ENCODE measurements at regions not wholly inside any gene's neighbourhood (a gene's known extent, or its start where the extent isn't known, plus 50 kb on each side); places are given as distances from the start of the nearest gene placed in this dataset.

DNA sequence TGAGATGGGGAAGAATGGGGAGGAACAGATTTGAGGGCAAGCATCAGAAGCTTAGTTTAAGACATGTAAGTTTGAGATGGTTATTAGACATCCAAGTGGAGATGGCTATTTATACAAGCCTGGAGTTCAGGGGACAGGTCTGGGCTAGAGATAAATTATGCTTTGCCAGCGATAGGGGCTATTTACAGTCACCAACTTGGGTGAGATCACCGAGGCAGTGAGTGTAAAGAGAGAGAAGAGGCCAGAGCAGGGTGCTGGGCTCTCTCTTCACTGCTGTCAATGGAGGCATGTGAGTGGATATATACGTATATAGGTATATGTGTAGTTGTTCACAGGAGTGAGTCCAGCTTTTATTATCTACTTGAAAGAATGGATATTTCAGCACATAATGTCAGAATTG is 81.0 kb downstream of the QPCT start:
- no peak for DNase-seq

DNA sequence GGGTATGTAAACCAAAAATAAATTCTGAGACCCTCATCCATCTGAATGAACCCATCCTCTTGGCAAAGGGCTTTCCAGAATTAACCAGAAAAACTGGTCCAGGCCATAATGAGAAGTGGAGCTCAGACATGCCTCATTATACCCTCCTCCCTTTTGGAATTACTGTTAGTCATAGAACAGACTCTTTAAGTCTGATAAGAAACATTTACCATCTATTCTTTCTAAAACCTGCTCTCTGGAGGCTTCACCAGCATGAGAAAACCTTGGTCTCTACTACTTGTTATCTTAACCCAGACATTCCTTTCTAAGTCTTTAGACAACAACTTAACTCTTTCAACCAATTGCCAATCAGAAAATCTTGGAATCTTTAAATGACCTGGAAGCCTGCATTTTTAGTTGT is 82.8 kb downstream of the QPCT start:
- no peak for DNase-seq

DNA sequence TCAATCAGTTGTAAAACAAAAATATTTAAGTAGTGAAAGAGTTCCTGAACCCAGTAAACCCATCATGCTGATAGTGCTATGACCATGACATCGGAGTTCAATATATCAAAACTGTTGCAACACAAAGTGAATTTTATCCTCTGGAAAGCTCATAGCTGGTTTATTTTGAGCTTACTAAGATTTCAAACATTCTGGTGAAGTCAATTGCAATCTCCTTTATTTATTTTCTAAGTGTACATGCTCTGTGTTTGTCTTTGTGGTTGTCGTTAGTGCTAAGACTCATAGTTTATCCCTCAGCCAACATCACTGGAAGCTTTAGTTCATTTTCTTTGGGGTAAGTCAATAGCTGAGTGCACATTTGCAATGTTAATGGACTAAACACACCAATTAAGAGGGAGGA is 91.9 kb downstream of the QPCT start:
- no peak for DNase-seq

DNA sequence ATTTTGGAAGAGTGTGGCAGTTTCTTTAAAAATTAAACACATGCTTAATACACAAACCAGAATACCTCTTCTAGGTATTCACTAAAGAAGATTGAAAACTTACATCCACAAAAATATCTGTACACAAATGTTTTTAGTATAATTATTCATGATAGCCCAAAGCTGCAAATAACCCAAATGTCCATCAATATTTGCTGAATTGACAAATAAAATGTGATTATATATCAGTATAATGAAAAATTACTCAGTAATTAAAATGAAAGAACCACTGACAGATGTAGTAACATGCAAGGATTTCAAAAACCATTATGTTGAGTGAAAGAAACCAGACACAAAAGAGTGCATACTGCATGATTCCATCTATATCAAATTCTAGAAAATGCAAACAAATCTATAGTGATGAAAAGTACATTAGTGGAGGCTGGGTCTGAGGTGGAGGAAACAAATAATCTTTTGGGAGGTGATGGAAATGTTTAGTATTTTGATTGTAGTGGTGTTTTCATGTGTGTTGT is 94.8 kb downstream of the QPCT start:
- no peak for DNase-seq

DNA sequence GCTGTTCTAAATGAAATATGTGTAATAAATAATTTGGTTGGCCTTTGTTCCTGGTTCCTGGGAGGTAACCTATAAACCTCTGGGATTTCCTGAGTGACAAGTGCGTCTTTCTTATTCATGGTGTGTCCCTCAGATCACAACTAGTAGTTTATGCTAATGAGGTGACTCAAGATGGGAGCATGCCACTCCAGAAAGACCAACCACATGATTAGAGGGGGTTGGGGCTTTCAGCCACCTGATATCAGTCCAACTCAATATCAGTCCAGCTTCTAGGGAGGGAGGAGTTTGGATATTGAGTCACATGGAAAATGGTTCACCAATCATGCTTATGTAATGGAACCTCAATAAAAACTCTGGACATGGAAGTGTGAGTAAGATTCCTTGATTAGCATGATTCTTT is 96.6 kb downstream of the QPCT start:
- DNase-seq: no peak

DNA sequence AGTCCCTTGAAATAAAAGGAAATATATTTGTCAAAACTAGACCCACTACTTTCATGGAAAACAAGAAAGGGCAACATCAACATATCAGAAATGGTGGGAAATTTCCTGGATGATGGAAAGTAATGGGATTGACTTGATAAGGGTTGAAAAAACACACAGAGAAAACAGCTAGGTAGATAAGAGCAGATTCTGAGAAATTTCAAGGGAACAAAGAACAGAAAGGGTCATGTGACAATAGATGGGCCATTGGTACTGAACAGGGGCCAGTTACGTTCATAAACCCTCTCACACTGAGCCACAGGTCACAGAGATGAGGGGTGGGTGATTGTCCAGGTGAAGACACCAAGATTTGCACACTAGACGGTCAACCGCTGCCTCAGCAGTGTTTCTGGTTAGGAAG is 98.7 kb downstream of the QPCT start:
- no peak for DNase-seq

DNA sequence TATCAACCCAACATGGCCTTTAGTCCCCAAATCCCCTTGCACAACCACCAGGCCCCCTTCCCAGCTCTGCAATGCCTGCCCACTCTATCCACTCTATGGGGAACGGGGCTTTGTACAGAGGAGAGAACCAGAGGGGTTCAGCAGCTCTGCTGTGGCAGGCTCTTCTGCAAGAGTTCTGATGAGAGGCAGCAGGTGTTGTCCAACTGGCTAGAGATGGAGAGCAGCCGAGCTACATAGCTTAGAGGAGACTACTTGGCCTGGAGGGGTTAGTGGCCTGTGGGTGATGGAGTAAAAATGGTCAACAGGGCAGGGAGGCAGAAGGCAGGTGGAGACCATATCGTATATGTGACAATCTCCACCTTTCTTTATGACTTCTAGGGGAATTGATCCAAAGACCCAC is 103.0 kb downstream of the QPCT start:
- no peak for DNase-seq

DNA sequence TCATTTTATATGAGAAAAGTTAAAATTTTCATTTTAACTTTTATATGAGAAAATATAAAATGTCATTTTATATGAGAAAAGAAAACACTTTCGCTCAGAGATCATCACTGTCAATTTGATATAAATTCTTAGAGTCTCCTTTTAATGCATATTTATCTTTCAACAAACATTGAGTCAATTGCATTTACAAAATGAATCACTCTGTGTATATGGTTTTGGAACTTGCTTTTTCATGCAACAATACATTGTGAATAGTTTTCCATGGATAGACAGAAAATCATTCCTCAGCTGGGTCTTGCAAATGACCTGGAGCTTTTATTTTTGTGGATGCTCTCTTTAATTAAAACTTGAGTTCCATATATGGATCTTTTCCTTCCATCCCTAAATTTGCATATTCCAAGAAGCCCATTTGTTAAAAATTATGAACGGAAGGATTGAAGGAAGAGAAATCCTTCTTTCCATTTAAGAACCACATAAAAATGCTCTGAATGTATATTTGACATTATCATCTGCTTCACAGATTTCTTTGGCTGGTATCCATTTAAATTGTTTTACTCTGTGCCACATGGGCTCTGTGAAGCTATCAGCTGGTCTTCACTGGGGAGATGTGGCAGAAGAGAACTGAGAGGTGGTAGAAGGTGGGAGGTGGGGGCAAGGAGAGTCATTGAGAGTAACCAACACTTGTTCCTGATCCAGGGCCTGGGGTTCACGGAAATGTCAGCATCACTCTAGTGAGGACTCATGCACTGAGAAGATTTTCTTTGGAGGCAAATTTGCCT is 104.1 kb downstream of the QPCT start:
- no peak for DNase-seq

DNA sequence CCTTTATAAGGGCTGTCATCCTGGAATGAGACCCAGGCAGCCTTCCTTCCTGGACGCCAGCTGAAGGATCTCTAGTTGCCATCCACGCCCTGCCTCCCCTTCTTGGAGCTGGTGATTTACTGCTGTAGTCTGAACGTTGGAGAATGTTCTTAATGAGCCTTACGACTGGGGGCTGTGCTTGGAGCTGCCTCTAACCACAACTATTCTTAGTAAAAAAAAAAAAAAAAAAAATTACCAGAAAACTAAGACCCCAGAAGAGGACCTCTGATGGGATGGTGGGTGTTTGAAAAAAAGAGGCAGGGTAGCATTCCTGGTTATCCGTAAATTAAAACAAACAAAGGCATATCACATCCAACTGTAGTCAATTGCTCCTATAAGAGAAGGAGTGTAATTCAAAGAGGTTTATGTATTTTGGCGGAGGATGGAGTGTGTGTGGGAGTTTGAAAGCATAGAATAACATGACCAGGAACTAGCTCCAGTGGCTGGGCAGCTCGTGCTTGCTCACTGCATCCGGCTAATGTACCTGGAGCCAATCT is 105.4 kb downstream of the QPCT start:
- no peak for DNase-seq

DNA sequence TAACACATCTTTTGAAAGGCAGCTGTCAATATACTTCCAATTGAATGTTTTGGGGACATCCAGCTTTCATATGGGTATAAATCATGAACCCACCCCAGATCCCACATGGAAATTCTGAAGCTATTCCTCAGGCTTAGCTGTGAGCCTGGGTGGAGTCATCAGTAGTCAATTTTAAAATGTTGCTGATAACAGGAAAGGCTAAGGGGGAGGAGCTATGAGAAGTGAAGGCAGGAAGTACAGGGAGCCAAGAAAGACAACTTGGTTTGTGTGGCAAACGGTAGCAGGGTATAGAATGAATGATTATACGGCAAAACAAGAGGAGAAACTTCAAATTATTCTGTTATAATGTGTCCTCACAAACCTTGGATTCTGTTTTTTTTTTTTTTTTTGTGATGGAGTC is 108.6 kb downstream of the QPCT start:
- no peak for DNase-seq

DNA sequence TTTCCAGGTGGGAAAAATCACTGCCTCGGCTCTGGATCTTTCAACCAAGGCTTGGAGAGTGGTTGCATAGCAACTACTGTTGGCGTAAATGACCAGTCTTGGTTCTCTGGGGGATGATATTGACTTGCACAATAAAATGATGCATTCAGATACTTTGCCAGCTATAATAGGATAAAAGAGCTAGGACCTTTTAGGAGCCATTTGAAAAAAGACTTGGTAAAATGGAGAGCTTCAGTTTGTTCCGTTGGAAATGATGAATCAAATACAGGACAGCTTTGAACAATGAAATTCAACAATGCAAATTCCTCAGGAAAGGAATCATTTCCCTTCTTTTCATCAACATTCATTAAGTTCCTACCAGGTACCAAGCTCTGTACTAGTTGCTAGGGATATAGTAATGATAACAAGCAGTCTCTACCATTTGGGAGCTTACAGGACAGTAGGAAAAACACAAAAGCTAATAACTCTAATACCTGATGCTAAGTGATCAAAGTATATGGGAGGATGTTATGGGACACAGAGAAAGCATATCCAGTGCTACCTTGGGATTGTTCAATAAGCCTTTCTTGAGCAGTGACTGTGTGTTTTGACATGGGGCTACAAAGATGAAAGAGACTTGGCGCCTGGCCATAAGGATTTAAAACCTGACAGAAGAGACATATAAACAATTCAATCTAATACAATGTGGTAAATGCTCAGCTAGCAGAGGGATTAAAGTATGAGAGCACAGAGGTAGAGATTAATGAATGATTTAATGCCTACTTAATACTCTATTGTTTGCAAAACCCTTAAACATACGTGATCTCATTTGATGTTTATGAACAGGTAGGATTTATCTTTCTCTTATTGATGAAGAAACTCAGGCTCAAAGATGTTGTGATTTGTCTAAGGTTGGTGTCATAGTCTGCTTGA is 110.7 kb downstream of the QPCT start:
- no peak for DNase-seq

DNA sequence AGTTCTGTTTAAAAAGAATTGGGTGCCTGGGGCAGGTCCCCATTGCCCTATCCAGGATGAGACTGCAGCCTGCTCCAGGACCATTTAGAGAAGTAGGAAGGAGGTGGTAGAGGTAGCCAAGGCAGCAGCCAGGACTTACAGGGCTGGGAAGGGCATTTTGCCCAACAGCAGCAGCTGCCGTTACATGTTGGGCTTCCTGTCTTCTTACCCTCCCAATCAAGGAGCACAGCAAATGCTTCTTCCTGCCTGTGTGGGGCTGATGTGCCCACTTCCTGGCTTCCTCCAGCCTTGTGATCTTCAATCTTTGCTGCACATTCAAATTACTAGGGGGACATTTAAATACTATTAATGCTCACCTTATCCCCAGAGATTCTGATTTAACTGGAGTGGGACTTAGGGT is 112.0 kb downstream of the QPCT start:
- DNase-seq: no peak

DNA sequence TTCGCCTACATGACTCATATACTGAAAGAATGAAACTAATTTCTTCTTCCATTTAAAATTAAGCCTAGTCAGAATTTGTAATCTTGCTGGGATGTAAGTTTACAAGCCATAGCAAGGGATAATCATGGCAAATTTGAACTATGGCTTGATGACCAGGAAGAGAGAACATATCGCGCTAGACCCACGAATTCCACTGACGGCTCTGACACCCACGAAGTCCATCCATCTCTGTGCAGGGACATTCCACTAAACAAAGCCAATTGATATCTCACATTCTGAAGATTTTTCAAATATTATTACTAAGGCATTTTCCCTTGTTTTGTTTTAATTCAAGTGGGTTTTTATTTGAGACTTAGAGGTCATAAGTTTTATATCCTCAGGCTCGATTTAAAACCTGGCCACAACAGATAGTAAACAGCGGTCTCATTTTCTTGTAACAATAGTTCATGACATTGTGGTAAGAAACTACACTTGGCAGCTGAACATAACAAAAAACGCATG is 113.0 kb downstream of the QPCT start:
- no peak for DNase-seq

DNA sequence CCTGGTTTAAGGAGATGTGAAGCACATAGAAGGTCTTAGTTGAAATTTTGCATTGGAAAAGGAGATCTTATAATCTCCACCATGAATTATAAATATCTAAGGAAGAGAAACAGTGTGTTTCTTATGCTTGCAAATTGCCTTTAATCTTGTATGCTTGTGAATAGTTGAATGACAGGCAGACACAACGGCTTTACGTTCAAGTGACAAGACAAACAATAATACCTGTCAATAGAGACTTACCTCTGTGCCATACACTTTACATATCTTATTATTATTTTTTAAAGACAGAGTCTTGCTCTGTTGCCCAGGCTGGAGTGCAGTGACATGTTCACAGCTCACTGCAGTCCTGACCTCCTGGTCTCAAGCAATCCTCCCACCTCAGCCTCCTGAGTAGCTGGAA is 113.7 kb downstream of the QPCT start:
- no peak for DNase-seq

DNA sequence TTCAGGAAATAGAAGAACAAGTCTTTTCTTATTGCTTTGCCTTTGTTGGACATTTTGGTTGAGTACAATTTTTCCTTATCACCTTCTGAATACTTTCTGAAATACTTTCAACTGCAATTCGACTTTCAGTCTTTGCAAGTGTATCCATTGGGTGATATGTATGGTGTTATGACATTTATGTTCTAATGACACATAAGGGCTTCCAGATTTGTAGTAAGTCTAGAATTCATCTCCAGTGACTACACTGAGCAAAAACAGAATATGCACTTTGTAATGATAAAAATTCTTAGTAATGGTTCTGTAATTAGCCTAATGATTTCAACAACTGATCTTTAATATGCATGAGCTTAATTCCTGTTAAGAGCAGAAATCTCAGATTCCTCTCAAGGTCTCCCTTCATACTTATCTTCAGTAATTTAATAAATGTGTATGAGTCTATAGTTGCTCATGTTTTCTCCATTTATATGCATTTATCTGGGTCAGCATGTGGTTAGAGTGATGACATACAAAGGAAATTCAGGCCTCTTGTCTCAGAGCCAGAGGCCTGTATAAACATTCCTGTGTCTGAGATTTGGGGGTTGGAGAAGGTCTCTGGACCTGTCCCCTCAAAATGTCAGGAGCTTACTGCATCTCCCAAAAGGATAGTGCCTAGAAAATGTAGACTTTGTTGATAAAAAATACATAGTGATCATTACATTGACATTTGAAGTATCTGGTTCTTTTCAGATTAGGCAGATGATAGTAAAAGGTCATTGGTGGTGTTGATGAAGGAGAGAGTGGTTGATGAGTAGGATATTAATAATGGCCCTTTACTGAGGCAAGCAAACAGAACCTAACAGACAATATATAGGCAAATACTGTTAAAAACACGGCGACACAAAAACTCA is 114.9 kb downstream of the QPCT start:
- DNase-seq: no peak

DNA sequence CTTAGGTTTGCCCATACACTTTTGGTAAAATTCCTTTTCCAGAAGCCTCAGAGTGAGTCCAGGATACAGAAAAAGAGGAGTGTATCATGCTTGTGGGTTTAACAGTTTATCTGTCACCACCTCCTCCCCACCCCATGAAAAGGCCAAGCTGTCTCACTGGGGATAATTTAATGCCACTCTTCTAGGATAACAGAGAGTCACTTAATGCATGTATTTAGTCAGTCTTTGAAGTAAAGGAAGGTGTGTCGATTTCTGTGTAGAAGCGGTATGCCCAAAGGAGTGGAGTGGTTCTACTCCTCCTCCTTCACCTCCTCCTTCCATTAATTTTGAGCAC is 116.4 kb downstream of the QPCT start:
- no peak for DNase-seq

DNA sequence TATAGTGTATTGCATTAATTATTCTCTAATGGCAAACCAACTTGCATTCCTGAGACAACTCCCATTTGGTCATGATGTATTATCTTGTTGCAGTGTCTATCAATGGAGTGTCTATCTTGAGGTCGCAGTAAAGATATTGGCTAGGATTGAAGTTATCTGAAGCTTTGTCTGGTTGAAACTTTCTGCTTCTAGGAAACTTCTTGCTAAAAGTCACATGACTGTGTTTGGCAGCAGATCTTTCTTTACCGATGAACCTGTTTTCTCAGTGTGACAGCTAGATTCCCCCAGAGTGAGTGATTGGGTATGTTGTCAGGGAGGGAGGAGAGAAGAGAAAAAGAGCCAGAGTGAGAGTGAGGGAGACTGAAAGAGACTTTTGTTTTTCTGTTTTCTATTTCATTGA is 119.6 kb downstream of the QPCT start:
- no peak for DNase-seq

DNA sequence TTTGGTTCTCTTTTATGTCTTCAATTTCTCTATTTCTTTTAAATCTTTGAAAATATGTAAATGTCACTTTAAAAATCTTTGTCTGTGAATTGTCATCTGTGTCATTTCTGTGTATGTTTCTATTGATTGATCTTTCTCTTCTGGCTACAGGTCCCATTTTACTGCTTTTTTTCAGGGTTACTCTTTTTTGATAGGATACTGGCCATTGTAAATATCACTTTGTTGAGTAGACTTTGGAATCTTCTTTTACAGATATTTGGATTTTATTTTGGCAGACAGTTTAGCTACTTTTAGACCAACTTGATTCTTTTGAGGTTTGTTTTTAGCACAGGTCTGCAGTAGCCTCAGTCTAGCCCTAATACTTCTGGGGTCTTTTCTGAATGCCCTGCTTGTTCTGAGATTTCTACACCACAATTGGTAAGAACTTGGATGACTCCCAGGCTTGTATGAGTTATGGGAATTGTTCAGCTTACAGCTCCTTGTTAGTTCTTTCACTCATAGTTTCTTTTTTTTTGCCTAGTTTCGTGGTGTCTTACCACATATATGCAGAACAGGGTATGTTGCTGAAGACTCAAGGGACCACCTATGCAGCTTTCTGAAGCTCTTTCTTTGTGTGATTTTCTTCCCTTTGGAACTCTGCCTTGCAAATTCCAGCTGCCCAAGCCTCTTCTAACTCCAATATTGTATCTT is 122.2 kb downstream of the QPCT start:
- DNase-seq: no peak

DNA sequence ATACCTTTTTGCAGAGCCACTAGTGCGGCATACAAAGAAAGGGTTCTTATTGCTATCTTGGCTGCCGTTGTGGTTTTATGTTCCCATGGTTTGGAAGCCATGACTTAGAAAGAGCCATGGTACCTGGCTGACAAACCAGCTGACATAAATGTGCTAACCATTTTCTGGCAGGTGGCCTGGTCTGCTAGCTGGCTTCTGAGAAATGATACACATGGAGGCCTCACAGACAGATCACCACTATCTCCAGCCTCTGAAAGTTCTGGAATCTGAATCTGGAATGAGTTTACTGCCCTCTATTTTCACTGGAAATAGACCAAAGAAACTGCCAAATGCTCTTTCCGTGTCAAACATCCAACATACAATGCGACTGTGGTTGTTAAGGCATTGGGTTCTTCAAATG is 123.7 kb downstream of the QPCT start:
- DNase-seq: no peak

DNA sequence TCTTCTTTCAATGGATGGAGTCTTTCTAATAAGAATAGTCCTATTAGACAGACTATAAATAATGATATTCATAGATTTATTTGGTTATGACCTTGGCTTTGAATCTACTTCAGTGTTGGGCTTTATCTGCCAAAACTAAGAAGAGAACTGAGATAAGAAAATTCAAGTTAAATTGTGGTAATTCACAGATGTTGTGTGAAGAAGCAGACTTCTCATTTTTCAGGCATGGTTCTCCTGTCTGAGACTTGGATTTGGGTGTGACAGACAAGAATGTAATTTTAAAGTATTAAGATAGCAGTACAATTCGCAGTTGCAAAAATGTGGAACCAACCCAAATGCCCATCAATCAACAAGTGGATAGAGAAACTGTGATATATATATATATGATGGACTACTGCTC is 124.7 kb downstream of the QPCT start:
- no peak for DNase-seq

DNA sequence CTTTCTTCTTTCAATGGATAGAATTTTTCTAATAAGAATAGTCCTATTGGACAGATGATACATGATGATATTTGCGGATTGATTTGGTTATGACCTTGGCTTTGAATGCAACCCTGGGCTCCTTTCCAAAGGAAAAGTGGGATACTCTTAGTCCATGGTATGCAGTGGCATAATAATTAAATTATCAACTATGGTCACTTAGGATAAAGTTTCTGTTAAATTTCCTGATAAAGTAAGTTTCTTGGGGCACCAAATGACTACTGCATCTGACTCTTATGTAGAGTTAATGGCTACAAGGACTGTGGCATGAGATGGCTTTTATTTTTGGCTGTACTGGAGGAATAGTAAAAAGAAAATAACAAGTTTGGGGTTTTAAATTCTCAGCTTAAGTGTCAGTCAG is 126.7 kb downstream of the QPCT start:
- DNase-seq: no peak

DNA sequence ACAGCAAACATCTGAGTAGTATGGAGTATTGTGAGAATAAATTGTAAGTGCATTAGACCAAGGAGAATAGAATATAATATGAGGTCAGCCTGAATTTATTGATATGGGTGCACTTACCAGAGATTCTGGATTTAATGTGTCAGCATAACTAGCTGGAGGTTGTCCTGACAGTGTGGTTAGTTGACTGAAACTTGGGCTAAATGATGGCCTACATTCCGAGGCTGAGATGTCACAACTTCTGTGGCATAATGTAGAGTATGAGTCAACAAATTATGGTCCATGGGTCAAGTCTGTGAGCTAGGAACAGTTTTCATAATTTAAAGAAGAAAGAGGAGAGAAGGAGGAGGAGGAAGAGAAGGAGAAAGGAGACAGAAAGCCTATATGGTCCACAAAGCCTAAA is 127.6 kb downstream of the QPCT start:
- no peak for DNase-seq

Measured in NCI-H146 (cell line).